SW480 (cell line): ENCODE measurements at regions not wholly inside any gene's neighbourhood (a gene's known extent, or its start where the extent isn't known, plus 50 kb on each side); places are given as distances from the start of the nearest gene placed in this dataset.

Source experiments
- DNase-seq: peaks from one replicate; pipeline ENCODE4 v3.0.0-alpha.2; 2016; ENCODE audit warnings: low spot score

DNA sequence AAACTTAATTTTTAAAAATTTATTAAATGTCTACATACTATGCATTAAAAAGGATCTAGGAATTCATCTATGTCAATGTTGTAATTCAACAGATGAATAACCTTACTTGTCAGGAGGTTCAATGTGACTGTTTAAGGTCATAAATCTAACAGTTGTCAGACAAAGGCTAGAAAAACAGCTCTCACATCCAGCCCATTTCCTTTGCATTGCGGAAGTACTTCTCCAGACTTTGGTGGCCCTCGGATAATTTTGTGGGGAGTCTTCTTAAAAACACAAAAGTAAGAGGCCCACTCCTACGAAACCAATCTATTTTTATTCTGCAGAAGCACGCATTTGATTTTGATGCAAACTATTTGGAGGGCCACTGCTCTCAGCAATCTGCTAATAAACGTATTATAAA lies 122.6 kb upstream of the CHRM3 start:
- no peak for DNase-seq

DNA sequence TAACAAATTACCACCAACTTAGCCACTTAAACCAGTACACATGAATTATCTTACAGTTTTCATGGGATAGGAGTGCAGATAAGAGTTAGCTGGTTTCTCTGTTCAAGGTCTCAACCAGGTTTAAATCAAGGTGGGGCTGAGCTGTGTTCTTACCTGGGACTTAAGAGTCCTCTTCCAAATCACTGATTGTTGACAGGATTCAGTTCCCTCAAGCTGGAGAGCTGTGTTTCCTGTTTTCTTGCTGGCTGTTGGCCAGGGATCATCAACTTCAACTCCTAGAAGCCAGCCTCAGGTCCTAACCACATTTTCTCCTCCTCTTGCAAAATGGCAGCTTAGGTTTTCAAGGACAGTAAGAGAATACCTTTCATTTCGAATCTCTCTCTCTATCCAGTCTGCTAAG lies 123.8 kb upstream of the CHRM3 start:
- DNase-seq = no peak

- no peak for DNase-seq
Observed at GRCh38 chr1:239261521-239261920, 124.8 kb upstream of the CHRM3 start.

GRCh38 chr1:239260842-239261241 lies 125.5 kb upstream of the CHRM3 start:
- DNase-seq = no peak

- no peak for DNase-seq
Observed at GRCh38 chr1:239255628-239256160, 130.7 kb upstream of the CHRM3 start.

GRCh38 chr1:239254999-239255398 lies 131.4 kb upstream of the CHRM3 start:
- DNase-seq = no peak

DNA sequence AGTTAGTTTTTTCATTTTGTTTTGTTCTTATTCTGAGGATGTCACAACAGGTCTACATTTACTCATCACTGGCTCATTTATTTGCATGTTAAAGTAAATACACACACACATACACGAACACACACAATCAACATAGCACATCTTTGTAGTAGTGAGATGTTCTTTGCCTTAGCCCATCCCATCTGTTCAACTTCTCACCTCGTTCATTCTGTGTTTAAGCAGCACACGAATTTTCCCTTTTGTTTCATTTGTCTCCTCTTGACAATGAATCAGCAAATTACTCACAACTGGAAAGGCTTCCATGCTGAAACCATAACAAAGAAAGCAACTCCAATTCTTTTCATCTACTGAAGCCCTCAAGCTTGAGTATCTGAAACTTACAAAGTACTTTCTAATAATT lies 133.3 kb upstream of the CHRM3 start:
- no peak for DNase-seq

DNA sequence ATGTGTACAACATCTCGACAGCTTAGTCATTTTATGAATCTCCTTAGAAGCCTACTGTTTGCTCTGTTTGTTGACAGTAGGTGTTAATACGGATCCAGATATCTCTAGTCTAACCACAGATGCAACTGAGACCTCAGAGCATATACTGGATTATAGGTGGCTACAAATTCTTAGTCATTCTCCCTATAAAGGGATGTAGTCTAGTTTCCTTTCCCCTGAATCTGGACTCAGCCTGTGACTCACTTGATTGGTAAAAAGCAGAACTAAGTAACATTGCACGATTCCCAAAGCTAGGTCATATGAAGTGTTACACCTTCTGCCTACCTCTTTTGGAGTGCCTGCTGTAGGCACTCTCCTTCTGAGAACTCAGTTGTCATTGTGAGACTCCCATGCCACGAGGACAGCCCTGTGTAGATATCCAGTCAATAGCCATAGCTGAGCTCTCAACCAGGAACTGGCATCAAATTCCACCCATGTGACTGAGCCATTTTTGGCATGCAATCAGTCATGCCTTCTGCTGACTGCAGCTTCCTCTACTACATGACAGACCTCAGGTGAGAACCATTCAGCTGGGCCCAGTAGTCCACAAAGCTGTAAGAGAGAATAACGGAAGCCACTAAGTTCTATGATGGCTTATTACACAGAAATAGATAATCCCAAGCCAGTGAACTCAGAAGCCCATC lies 135.9 kb upstream of the CHRM3 start:
- DNase-seq = no peak

DNA sequence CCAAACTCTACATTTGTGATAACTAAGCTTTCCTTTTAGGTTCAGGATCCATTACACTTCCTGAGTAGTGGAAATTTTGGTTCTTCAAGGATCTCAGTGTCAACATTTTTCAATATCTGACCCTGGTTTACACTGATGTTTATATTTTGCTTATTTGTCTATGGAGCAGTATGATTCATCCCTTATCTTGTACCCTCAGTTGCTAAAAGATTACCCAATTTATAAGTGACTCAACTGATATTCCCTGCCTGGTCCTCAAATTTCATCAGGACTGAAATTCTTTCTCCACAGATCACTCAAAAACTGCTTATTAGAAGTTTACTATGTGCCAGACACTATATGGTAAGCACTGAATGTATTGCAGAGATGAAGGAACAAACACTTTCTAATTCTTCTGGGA lies 139.1 kb upstream of the CHRM3 start:
- DNase-seq = no peak

- no peak for DNase-seq
Observed at GRCh38 chr1:239244084-239244483, 142.3 kb upstream of the CHRM3 start.

GRCh38 chr1:239243006-239243405 lies 143.4 kb upstream of the CHRM3 start:
- no peak for DNase-seq

DNA sequence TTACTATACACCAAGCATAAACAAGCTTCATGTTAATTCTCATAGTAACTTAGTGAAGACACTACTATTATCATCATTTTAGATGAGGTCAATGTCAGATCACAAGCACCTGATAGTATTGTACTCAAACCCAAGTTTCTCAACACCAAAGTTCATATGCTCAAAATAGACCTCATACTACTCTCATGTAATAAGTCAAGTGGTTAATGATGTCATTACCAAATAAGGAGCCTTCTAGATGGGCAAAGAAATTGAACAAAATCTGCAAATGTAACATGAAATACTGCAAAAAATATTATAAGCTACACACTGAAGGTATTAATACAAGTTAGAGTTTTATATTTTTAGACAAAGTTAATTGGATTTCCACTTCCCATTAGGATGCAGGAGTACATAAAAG lies 144.0 kb upstream of the CHRM3 start:
- DNase-seq = no peak

DNA sequence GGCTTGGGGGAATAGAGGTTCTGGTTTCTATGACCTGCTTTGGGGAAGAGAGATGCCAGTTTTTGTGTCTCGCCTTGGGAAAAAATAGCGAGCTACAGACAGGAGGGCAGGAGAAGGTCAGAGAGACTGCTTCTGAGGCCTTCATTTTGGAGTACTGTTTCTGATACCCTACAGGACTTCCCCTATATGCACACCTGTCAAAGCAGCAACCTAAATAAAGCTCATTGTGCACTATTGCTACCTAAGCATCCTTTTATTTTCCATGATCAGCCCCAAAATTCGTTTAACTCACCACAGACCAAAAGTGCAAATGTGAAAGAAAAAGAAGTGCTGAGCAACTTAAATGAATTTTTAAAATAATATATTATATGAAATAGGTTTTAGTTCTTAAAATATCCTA lies 145.6 kb upstream of the CHRM3 start:
- DNase-seq = no peak

GRCh38 chr1:239239529-239239928 lies 146.8 kb upstream of the CHRM3 start:
- no peak for DNase-seq

GRCh38 chr1:239237912-239238311 lies 148.5 kb upstream of the CHRM3 start:
- no peak for DNase-seq

DNA sequence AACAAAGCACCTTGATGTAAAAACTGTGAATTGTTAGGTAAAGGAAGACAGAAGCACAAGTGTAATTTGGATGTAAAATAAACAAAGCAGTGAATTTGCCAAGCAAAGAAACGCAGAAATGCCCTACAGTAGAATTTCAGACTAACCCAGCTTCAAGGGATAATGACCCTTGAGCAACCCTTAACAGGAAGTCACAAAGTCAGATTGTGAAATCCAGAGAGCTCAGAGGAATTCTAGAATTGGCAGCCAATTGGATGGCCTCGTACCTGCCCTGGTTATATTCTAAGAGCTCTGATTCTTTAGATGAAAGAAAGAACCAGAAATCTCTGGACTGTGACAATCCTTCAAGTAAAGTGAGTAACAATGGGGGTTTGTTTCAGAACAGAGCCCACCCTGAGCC lies 152.7 kb upstream of the CHRM3 start:
- no peak for DNase-seq

GRCh38 chr1:239232921-239233320 lies 153.4 kb upstream of the CHRM3 start:
- DNase-seq = no peak

GRCh38 chr1:239228451-239228850 lies 157.9 kb upstream of the CHRM3 start:
- no peak for DNase-seq

DNA sequence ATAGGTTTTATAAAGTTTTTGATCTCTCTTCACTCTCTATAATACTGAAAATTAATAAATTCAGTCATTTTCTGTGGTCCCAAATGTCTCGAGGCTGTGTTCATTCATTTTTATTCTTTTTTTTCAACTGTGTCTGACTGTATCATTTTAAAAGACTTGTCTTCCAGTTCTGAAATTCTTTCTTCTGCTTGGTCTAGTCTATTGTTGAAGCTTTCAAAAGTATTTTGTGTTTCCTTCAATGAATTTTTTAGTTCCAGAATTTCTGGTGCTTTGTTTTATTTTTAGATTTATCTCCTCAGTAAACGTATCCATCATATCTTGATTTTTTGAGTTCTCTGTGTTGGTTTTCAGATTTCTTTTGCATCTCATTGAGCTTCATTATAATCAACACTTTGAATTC lies 161.0 kb upstream of the CHRM3 start:
- no peak for DNase-seq

GRCh38 chr1:239224100-239224499 lies 162.3 kb upstream of the CHRM3 start:
- no peak for DNase-seq

DNA sequence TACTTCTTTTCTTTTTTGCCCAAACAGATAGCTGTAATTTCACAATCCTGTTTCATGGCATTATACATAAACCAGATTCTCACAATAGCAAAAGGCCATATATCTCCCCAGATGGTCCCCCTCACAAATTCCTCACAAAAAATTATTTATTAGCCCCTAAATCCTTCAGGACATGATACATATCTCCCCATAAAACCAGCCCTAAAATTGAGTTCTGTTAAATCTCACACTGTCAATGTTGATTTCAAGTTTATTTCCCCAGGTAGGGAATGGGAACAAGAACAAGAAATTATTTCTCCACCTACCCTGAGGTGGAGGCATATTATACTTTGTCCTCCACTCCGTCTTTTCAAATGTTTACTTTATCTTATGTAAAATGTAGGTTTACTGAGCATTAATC lies 163.4 kb upstream of the CHRM3 start:
- no peak for DNase-seq

- DNase-seq = no peak
Observed at GRCh38 chr1:239221656-239222055, 164.7 kb upstream of the CHRM3 start.

DNA sequence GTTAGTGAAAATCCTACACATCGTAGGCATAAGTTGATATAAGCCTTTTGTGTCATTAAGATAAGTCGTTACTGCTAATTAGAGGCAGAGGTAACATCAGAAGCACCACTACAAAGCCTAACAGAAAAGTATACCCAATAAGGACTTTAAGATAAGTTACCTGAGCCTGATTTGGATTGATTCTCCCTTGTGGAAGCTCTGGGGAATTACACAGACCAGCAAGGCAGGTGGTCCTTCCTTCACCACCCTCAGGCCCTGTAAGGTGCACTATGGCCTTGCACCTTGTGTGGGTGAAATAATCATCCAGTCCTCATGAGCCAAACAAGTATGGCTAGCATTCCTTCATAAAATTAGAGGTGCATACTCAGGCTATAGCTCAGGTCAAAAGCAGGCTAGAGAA lies 166.7 kb upstream of the CHRM3 start:
- no peak for DNase-seq

DNA sequence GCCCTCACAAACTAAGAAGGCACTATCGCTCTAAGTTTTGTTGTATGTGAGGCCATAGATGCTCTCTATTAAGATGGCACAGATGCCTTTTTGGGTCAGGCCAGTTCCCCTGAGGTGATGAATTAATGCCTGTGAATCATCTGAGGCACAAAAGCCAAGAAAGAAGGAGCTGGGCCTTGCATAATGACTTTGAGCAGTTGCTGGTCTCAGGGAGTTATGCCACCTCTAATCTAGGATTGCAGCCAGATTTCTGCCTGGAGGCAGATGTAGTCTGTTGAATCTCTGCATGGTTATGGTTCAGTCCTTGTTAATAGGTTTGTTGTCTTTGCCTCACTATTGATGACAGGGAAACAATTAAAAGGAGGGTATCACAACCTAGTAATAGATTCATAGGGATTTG lies 168.1 kb upstream of the CHRM3 start:
- DNase-seq = no peak
